Stomach (tissue), 4 donors: ENCODE measurements at regions not wholly inside any gene's neighbourhood (a gene's known extent, or its start where the extent isn't known, plus 50 kb on each side); places are given as distances from the start of the nearest gene placed in this dataset.

Source experiments
- POLR2AphosphoS5 ChIP-seq, 3 donors: sonication (generic); formaldehyde crosslinking; IDR thresholded peaks; one replicate each; pipeline ENCODE4 v1.6.1; 2016; ENCODE audit warnings: antibody characterized with exemption in 3 of 3
- TF ChIP-seq, protein P1 (sequence below), 7 experiments: fragments of 450-650 bp in 4 of 7; fragments of 200-600 bp in 3 of 7; sonication (generic) in 3 of 7; IDR thresholded peaks; one replicate each; pipeline ENCODE4 v1.5.1; 2016 to 2019; ENCODE audit warnings: antibody characterized with exemption in 7 of 7, control low read depth in 2 of 7, mild to moderate bottlenecking in 1 of 7

DNA sequence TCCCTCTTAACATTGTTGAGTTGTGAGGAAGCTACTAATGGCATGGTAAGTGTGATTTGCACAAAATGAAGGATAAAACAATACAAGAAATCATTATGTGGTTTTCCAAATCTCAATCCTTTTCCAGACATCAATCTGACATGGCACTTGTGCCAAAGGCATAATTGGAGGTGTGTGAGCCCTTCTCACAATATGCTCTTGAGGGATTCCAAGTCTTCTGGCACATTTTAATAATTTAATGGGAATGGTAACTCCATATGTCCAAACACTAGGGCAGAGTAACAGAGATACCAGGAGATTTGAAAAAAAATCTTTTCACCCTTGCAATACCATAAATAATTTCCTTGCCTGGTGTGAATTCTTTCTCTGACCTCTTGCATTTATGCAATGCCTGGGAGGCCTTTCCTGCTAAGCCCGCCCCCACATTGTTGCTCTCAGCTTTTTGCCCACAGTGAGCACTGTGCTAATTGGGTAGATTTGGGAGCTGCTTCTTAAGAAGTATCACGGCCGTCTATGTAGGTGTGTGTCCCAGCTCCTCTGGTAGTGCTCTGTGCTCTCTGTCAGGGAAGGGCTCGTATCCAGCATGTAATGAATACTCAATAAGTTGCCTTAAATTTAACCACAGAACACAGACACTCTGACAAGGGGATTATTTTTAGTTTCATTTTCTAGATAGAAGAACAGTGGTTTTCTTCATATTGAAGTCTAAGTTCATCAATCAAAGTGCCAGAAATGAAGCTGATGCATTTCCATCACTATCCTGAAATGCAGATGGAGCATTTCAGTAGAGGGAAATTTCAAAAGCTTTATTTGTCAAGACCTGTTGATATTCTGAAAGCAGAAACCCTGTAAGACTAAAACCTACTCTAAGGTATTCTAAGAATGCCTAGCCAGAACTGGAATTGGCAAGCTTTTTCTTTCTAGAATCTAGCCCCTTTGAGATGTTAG is 54.4 kb upstream of the CEP85L start:
- TF ChIP-seq, protein P1, sequence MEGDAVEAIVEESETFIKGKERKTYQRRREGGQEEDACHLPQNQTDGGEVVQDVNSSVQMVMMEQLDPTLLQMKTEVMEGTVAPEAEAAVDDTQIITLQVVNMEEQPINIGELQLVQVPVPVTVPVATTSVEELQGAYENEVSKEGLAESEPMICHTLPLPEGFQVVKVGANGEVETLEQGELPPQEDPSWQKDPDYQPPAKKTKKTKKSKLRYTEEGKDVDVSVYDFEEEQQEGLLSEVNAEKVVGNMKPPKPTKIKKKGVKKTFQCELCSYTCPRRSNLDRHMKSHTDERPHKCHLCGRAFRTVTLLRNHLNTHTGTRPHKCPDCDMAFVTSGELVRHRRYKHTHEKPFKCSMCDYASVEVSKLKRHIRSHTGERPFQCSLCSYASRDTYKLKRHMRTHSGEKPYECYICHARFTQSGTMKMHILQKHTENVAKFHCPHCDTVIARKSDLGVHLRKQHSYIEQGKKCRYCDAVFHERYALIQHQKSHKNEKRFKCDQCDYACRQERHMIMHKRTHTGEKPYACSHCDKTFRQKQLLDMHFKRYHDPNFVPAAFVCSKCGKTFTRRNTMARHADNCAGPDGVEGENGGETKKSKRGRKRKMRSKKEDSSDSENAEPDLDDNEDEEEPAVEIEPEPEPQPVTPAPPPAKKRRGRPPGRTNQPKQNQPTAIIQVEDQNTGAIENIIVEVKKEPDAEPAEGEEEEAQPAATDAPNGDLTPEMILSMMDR (IDR thresholded peaks at IDR 0.05) = no peak
- TF ChIP-seq POLR2AphosphoS5 (IDR thresholded peaks at IDR 0.05) = no peak
